Transverse colon (tissue), 4 donors: ENCODE measurements at regions not wholly inside any gene's neighbourhood (a gene's known extent, or its start where the extent isn't known, plus 50 kb on each side); places are given as distances from the start of the nearest gene placed in this dataset.

ENCODE experiments used
- DNase-seq: peaks from one replicate; pipeline ENCODE4 v3.0.0-alpha.2; 2019
- H3K27ac ChIP-seq, 4 donors: fragments of 200-600 bp; sonication (generic); 2 replicates each; pipeline ENCODE4 v1.5.1; 2016 to 2018; ENCODE audit warnings: inconsistent platforms in 4 of 4
- H3K27me3 ChIP-seq: fragments of 200-600 bp; sonication (generic); 2 replicates; pipeline ENCODE4 v1.5.1; 2017; ENCODE audit warnings: inconsistent platforms
- H3K36me3 ChIP-seq, 4 donors: fragments of 200-600 bp; sonication (generic); 2 replicates each; pipeline ENCODE4 v1.5.1; 2017 to 2019; ENCODE audit warnings: inconsistent platforms in 4 of 4
- H3K4me1 ChIP-seq, 4 donors: fragments of 200-600 bp; sonication (generic); 2 replicates each; pipeline ENCODE4 v1.5.1; 2017 to 2020; ENCODE audit warnings: inconsistent platforms in 4 of 4
- H3K4me3 ChIP-seq, 4 donors: fragments of 200-600 bp; sonication (generic); 1 replicate in 1 of 4; 2 replicates in 3 of 4; pipeline versions ENCODE4 v1.5.1 to v1.6.1; 2017 to 2019; ENCODE audit warnings: inconsistent platforms in 4 of 4
- H3K9me3 ChIP-seq, 2 donors: fragments of 200-600 bp; sonication (generic); 2 replicates each; pipeline ENCODE4 v1.5.1; 2017 to 2019; ENCODE audit warnings: inconsistent platforms in 2 of 2
- CTCF ChIP-seq, 5 experiments: fragments of 200-600 bp in 3 of 5; fragments of 450-650 bp in 2 of 5; sonication (generic) in 3 of 5; IDR thresholded peaks; 1 replicate in 2 of 5; 2 replicates in 3 of 5; pipeline ENCODE4 v1.5.1; 2016 to 2017; ENCODE audit warnings: antibody characterized with exemption in 5 of 5, inconsistent platforms in 3 of 5, mild to moderate bottlenecking in 2 of 5, moderate library complexity in 1 of 5
- EP300 ChIP-seq: sonication (generic); formaldehyde crosslinking; IDR thresholded peaks from one replicate; pipeline ENCODE4 v1.6.1; 2017; ENCODE audit warnings: antibody characterized with exemption, low read depth
- POLR2A ChIP-seq: fragments of 450-650 bp; IDR thresholded peaks from one replicate; pipeline ENCODE4 v1.6.1; 2016; ENCODE audit warnings: antibody characterized with exemption, mild to moderate bottlenecking, moderate library complexity
- POLR2AphosphoS5 ChIP-seq, 3 donors: sonication (generic); formaldehyde crosslinking; IDR thresholded peaks; one replicate each; pipeline ENCODE4 v1.6.1; 2016; ENCODE audit warnings: antibody characterized with exemption in 3 of 3
- WGBS, 2 donors: methylation state at CpG; one replicate each; pipeline ENCODE4 v1.1.5; 2018; ENCODE audit warnings: low coverage in 1 of 2; 5-methylcytosine and 5-hydroxymethylcytosine counted together
- in situ Hi-C, 4 donors: fragments of 200-750 bp; cut with MboI; loops; one replicate each; pipeline versions ENCODE4 v1.15.0 to v1.15.1; 2017; ENCODE audit warnings: low sequenced_read_pairs in 3 of 4, low pct_ligation_motif_present in 1 of 4, low pct_unique_long_range_greater_than_20kb in 1 of 4
- intact Hi-C: fragments of 100-400 bp; cut with DNase I; formaldehyde crosslinking; loops from one replicate; pipeline ENCODE4 v1.15.1; 2023; ENCODE audit warnings: low total_unique reads

DNA sequence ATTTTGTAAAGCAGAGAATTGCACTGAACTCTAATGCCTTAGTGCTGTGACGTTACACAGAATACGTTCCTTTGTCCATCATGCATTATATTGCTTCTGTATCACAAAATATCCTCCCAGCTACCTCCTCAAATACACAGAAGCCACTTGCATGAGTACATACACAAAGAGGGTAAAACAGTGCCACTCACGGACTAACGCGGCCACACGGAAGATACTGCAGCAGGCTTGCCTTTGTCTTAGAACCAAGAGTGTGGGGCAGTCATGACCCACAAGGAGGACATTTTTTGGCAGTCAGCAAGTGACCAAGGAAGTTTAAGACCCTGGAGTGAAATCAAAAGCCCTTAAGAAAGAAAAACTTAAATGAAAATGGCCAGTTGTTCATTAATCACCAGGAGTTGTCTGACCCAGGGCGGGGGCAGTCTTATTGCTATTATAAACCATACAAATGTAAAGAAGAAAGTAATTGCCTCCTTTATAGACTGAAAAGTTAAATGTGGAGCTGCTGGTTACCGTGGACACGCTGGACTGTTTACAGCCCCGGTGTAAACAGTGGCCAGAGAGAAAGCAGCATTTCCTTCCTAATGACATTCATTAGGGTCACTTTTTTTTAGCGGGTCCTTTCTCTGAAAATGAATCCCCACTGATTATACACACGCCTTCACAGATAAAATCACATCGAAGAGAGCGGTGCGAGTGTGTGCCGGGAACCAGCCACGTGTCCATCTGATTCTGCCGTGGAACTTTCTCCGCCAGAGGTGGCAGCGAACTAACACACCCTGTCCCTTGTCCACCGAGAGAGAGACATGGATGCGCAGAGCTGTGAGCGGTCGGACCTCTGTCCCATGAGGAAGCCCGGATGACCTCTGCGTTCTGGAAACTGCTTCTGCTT lies 66.8 kb downstream of the SOX1 start:
- intact Hi-C loops: no loop called here
- WGBS, 2 donors: 17 to 48% methylated on average over 9 to 26 of the region's 26 CpGs
- TF ChIP-seq EP300: no peak
- no peak for TF ChIP-seq POLR2A
- TF ChIP-seq CTCF (IDR thresholded peaks at IDR 0.05): no peak
- TF ChIP-seq POLR2AphosphoS5 (IDR thresholded peaks at IDR 0.05): no peak
- H3K4me1 ChIP-seq: peaks cover 6 to 19% (median 13%) of the 10 kb centered on the region in 4 donors
- in situ Hi-C loops: no loop called here
- no peak for DNase-seq
- no peaks in the 10 kb centered on the region for H3K9me3 ChIP-seq
- peak overlapping the region in 1 of 4 donors; percentile 0 for H3K4me3 ChIP-seq
- no peaks in the 10 kb centered on the region for H3K27me3 ChIP-seq
- H3K27ac ChIP-seq: peak overlapping the region in 2 of 4 donors; percentile 6 to 17
- H3K36me3 ChIP-seq: no peaks in the 10 kb centered on the region

- Histone ChIP-seq H3K27me3 (no peaks in the 10 kb centered on the region), H3K4me1 (peaks cover 6 to 19% (median 13%) of the 10 kb centered on the region in 4 donors), H3K27ac (no peak overlapping the region), H3K4me3 (no peak overlapping the region), H3K9me3 (no peaks in the 10 kb centered on the region), H3K36me3 (no peaks in the 10 kb centered on the region)
- 80 to 83% methylated on average over 6 to 17 of the region's 17 CpGs for WGBS, 2 donors
- no peak for DNase-seq
- TF ChIP-seq POLR2AphosphoS5 (IDR thresholded peaks at IDR 0.05): no peak
- no peak for TF ChIP-seq EP300
- no peak for TF ChIP-seq CTCF (IDR thresholded peaks at IDR 0.05)
- in situ Hi-C loops (no loop called here), intact Hi-C loops (no loop called here)
Observed at GRCh38 chr13:112134391-112135075, 67.6 kb downstream of the SOX1 start.

GRCh38 chr13:112136095-112136494 lies 69.1 kb downstream of the SOX1 start:
- no peaks in the 10 kb centered on the region for H3K27me3 ChIP-seq
- H3K9me3 ChIP-seq: no peaks in the 10 kb centered on the region
- in situ Hi-C loops: no loop called here
- TF ChIP-seq POLR2AphosphoS5 (IDR thresholded peaks at IDR 0.05) (no peak), POLR2A (no peak), EP300 (no peak), CTCF (IDR thresholded peaks at IDR 0.05) (no peak)
- H3K4me3 ChIP-seq: no peak overlapping the region
- no peaks in the 10 kb centered on the region for H3K36me3 ChIP-seq
- DNase-seq: no peak
- intact Hi-C loops: no loop called here
- 78 to 92% methylated on average over 5 to 7 of the region's 7 CpGs for WGBS, 2 donors
- H3K27ac ChIP-seq: no peak overlapping the region
- H3K4me1 ChIP-seq: peaks cover 6 to 19% (median 13%) of the 10 kb centered on the region in 4 donors

DNA sequence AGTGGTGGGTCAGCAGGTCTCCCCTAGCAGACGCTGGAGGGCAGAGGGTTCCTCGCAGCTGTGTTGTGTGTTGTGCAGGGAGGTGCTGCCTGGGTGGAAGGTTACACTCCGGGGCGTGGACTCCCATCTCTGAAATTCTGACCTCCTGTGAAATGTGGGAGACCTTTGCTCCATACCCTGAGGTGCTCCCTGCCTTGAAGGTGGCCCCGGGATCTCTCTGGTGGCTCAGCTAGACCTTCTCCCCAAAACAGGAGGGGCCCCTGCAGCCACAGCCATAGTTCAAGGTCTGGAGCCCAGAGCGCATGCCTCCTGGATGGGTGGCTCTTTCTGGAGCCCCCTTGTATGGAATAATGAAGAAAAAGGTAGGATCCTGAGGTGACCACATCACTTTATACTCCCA lies 70.2 kb downstream of the SOX1 start:
- no peak for TF ChIP-seq CTCF (IDR thresholded peaks at IDR 0.05)
- TF ChIP-seq POLR2AphosphoS5 (IDR thresholded peaks at IDR 0.05): no peak
- TF ChIP-seq POLR2A: no peak
- no peak for TF ChIP-seq EP300
- in situ Hi-C loops: no loop called here

More for the DNA sequence above, 70.2 kb downstream of the SOX1 start:
- H3K4me3 ChIP-seq: no peak overlapping the region
- peaks cover 5 to 15% (median 9%) of the 10 kb centered on the region in 4 donors for H3K4me1 ChIP-seq
- no peaks in the 10 kb centered on the region for H3K36me3 ChIP-seq
- no peaks in the 10 kb centered on the region for H3K9me3 ChIP-seq
- WGBS, 2 donors: 60 to 78% methylated on average over 1 to 5 of the region's 6 CpGs
- intact Hi-C loops: no loop called here
- no peak overlapping the region for H3K27ac ChIP-seq
- H3K27me3 ChIP-seq: no peaks in the 10 kb centered on the region
- no peak for DNase-seq
